Caco-2 (cell line): ENCODE measurements at regions not wholly inside any gene's neighbourhood (a gene's known extent, or its start where the extent isn't known, plus 50 kb on each side); places are given as distances from the start of the nearest gene placed in this dataset.
"Not testable (repeated sequence)": the region's sequence is repeated elsewhere in the genome, so short reads cannot be mapped to it uniquely, and the experiment has no call there.

Experiments used
- BruUV-seq: library from RNA; stranded (reverse); fragments of 400-500 nt; replicated peaks from 2 replicates; lab custom pipeline; 2021; lab: Mats Ljungman, UMichigan
- CTCF ChIA-PET: fragments of 300-600 bp; sonication (Branson Sonifier 250); formaldehyde crosslinking; loops from one replicate; lab custom pipeline; 2022; ENCODE audit warnings: antibody characterized with exemption; lab: Charles Lee
- POLR2A ChIA-PET: fragments of 300-600 bp; sonication (Branson Sonifier 250); formaldehyde crosslinking; loops from one replicate; lab custom pipeline; 2022; ENCODE audit warnings: antibody characterized with exemption; lab: Charles Lee
- DNase-seq, 2 experiments: peaks; one replicate each; pipeline versions ENCODE4 v3.0.0 to v3.0.0-alpha.2; 2020 to 2022
- H3K27me3 ChIP-seq: replicated peaks from 2 replicates; pipeline ENCODE4 v1.6.0; 2011; ENCODE audit warnings: low read length; ENCODE audit not compliant: control insufficient read depth, insufficient read depth
- H3K36me3 ChIP-seq: 2 replicates; pipeline ENCODE4 v1.5.1; 2011; ENCODE audit warnings: low read length; ENCODE audit not compliant: control insufficient read depth, insufficient read depth
- H3K4me1 ChIP-seq: fragments of 250-450 bp; sonication (Bioruptor Pico); 2 replicates; pipeline ENCODE4 v1.5.1; 2020; ENCODE audit warnings: mild to moderate bottlenecking
- H3K4me3 ChIP-seq: 2 replicates; pipeline ENCODE4 v1.5.1; 2011; ENCODE audit warnings: low read depth, mild to moderate bottlenecking, control low read depth, low read length
- H3K9me3 ChIP-seq: fragments of 250-450 bp; sonication (Bioruptor Pico); 2 replicates; pipeline ENCODE4 v1.5.1; 2020; ENCODE audit warnings: mild to moderate bottlenecking, moderate library complexity
- H3K27ac Mint-ChIP-seq: one replicate; pipeline ENCODE4 v1.8.0; 2022; ENCODE audit warnings: mixed read lengths; ENCODE audit not compliant: unreplicated experiment
- H3K27me3 Mint-ChIP-seq: one replicate; pipeline ENCODE4 v1.8.0; 2022; ENCODE audit warnings: mixed read lengths; ENCODE audit not compliant: insufficient read depth, unreplicated experiment
- H3K36me3 Mint-ChIP-seq: one replicate; pipeline ENCODE4 v1.8.0; 2022; ENCODE audit warnings: mild to moderate bottlenecking, mixed read lengths; ENCODE audit not compliant: insufficient read depth, unreplicated experiment
- H3K4me1 Mint-ChIP-seq: one replicate; pipeline ENCODE4 v1.8.0; 2022; ENCODE audit warnings: low read depth, mixed read lengths; ENCODE audit not compliant: unreplicated experiment
- H3K4me3 Mint-ChIP-seq: one replicate; pipeline ENCODE4 v1.8.0; 2022; ENCODE audit warnings: mild to moderate bottlenecking, moderate library complexity, mixed read lengths; ENCODE audit not compliant: unreplicated experiment
- H3K9me3 Mint-ChIP-seq: one replicate; pipeline ENCODE4 v1.8.0; 2022; ENCODE audit warnings: mixed read lengths; ENCODE audit not compliant: unreplicated experiment
- CTCF ChIP-seq, 2 experiments: fragments of 200-600 bp in 1 of 2; IDR thresholded peaks; 1 replicate in 1 of 2; 2 replicates in 1 of 2; pipeline versions ENCODE4 v1.5.1 to v1.8.0; 2011 to 2022; ENCODE audit warnings: antibody characterized with exemption in 1 of 2, control low read depth in 1 of 2, inconsistent platforms in 1 of 2, low read depth in 1 of 2, low read length in 1 of 2, mild to moderate bottlenecking in 1 of 2, moderate library complexity in 1 of 2; ENCODE audit not compliant: insufficient read depth in 1 of 2, severe bottlenecking in 1 of 2, unreplicated experiment in 1 of 2
- intact Hi-C: fragments of 100-400 bp; cut with micrococcal nuclease; formaldehyde crosslinking; loops from one replicate; pipeline ENCODE4 v1.10.0; 2022; ENCODE audit not compliant: unreplicated experiment

- Histone ChIP-seq H3K4me3 (no peak overlapping the region), H3K4me1 (no peaks in the 10 kb centered on the region), H3K9me3 (no peaks in the 10 kb centered on the region), H3K27me3 (no peaks in the 10 kb centered on the region), H3K36me3 (no peaks in the 10 kb centered on the region)
- DNase-seq, result no peak
- no peak for TF ChIP-seq CTCF (IDR thresholded peaks at IDR 0.05; ENCODE audit: insufficient read depth in 1 of 2, low read depth in 1 of 2, low read length in 1 of 2, severe bottlenecking in 1 of 2, unreplicated experiment in 1 of 2)
- Mint-ChIP-seq H3K9me3 (no peaks in the 10 kb centered on the region), H3K4me3 (no peak overlapping the region), H3K36me3 (no peaks in the 10 kb centered on the region), H3K4me1 (no peaks in the 10 kb centered on the region), H3K27ac (no peak overlapping the region), H3K27me3 (peaks cover 1% of the 10 kb centered on the region)
- no TSS peak for BruUV-seq
- intact Hi-C loops, result loop anchor here (5.0 kb wide), 1 partner anchor 79 kb away; no protein-coding TSS in a partner anchor
- POLR2A ChIA-PET, result no interaction called here
- CTCF ChIA-PET, result no interaction called here
These were observed 85.9 kb upstream of the C2CD4B start for GRCh38 chr15:62250978-62251377.

- no peaks in the 10 kb centered on the region for H3K27me3 ChIP-seq
- no TSS peak for BruUV-seq
- H3K4me1 ChIP-seq, result no peaks in the 10 kb centered on the region
- CTCF ChIA-PET, result interaction anchor here (0.8 to 1.4 kb wide), 7 partner anchors 10 to 193 kb away, joined by 3 to 10 read pairs (median 4); partner anchors contain the start of genes C2CD4B and VPS13C
- Mint-ChIP-seq H3K9me3 (peaks cover 8% of the 10 kb centered on the region), H3K27ac (no peak overlapping the region), H3K4me3 (no peak overlapping the region), H3K4me1 (no peaks in the 10 kb centered on the region), H3K36me3 (no peaks in the 10 kb centered on the region), H3K27me3 (no peaks in the 10 kb centered on the region)
- H3K4me3 ChIP-seq, result no peak overlapping the region
- H3K9me3 ChIP-seq, result no peaks in the 10 kb centered on the region
- POLR2A ChIA-PET, result no interaction called here
- peak in 1 of 2 experiments; percentile 12 for TF ChIP-seq CTCF (IDR thresholded peaks at IDR 0.05; ENCODE audit: insufficient read depth in 1 of 2, low read depth in 1 of 2, low read length in 1 of 2, severe bottlenecking in 1 of 2, unreplicated experiment in 1 of 2)
- DNase-seq, result peak in 1 of 2 experiments; percentile 30
- intact Hi-C loops, result loop anchor here (5.0 kb wide), 1 partner anchor 81 kb away; no protein-coding TSS in a partner anchor
- no peaks in the 10 kb centered on the region for H3K36me3 ChIP-seq
These were observed 88.2 kb upstream of the C2CD4B start for GRCh38 chr15:62253294-62253693.

GRCh38 chr15:62254137-62254934 is 89.3 kb upstream of the C2CD4B start:
- H3K9me3 ChIP-seq, result no peaks in the 10 kb centered on the region
- H3K36me3 ChIP-seq, result no peaks in the 10 kb centered on the region
- peak; percentile 66 to 76 for TF ChIP-seq CTCF (IDR thresholded peaks at IDR 0.05; ENCODE audit: insufficient read depth in 1 of 2, low read depth in 1 of 2, low read length in 1 of 2, severe bottlenecking in 1 of 2, unreplicated experiment in 1 of 2)
- Mint-ChIP-seq H3K36me3 (no peaks in the 10 kb centered on the region), H3K27ac (no peak overlapping the region), H3K27me3 (no peaks in the 10 kb centered on the region), H3K4me3 (no peak overlapping the region), H3K9me3 (peaks cover 19% of the 10 kb centered on the region), H3K4me1 (no peaks in the 10 kb centered on the region)
- CTCF ChIA-PET, result interaction anchor here (0.7 to 1.4 kb wide), 8 partner anchors 13 to 550 kb away, joined by 3 to 10 read pairs (median 3); partner anchors contain the start of genes C2CD4B and VPS13C
- DNase-seq, result peak in 1 of 2 experiments; percentile 70
- POLR2A ChIA-PET, result interaction anchor here (0.6 kb wide), 1 partner anchor 343 kb away, joined by 3 read pairs; no protein-coding TSS in a partner anchor
- H3K4me3 ChIP-seq, result no peak overlapping the region
- H3K27me3 ChIP-seq, result no peaks in the 10 kb centered on the region
- BruUV-seq, result no TSS peak
- no peaks in the 10 kb centered on the region for H3K4me1 ChIP-seq
- intact Hi-C loops, result loop anchor here (1.0 to 5.0 kb wide), 2 partner anchors 82 to 129 kb away; no protein-coding TSS in a partner anchor

- H3K4me3 ChIP-seq, CTCF ChIA-PET, intact Hi-C loops, H3K4me3 Mint-ChIP-seq, BruUV-seq, H3K36me3 Mint-ChIP-seq, H3K36me3 ChIP-seq, H3K27me3 ChIP-seq, H3K27me3 Mint-ChIP-seq, POLR2A ChIA-PET, H3K27ac Mint-ChIP-seq, H3K4me1 Mint-ChIP-seq, H3K9me3 ChIP-seq, DNase-seq, H3K4me1 ChIP-seq: not testable (repeated sequence)
- H3K9me3 Mint-ChIP-seq, result peaks cover 30% of the 10 kb centered on the region
These were observed 91.3 kb upstream of the C2CD4B start for GRCh38 chr15:62256430-62256829.
